PC-3 (cell line): ENCODE measurements at regions not wholly inside any gene's neighbourhood (a gene's known extent, or its start where the extent isn't known, plus 50 kb on each side); places are given as distances from the start of the nearest gene placed in this dataset.

Source experiments
- ATAC-seq: fragments of 200-7000 bp; cut with Tn5 transposase; 2 replicates; pipeline ENCODE4 v1.9.1; 2020; ENCODE audit warnings: mild to moderate bottlenecking, moderate library complexity
- BruUV-seq: library from RNA; stranded (reverse); fragments of 400-500 nt; replicated peaks from 2 replicates; lab custom pipeline; 2021; lab: Mats Ljungman, UMichigan
- CTCF ChIA-PET: fragments of 300-600 bp; sonication (Branson Sonifier 250); formaldehyde crosslinking; loops from one replicate; lab custom pipeline; 2022; ENCODE audit warnings: antibody characterized with exemption; lab: Charles Lee
- POLR2A ChIA-PET: fragments of 300-600 bp; sonication (Branson Sonifier 250); formaldehyde crosslinking; loops from one replicate; lab custom pipeline; 2022; ENCODE audit warnings: antibody characterized with exemption; ENCODE audit not compliant: unreplicated experiment; lab: Charles Lee
- DNase-seq: peaks from one replicate; pipeline ENCODE4 v3.0.0-alpha.2; 2015
- H2AFZ ChIP-seq: fragments of 300-600 bp; sonication (generic); 2 replicates; pipeline ENCODE4 v1.6.0; 2016; ENCODE audit warnings: antibody characterized with exemption, low read length
- H3F3A ChIP-seq: fragments of 300-600 bp; sonication (generic); one replicate; pipeline ENCODE4 v1.6.0; 2017; ENCODE audit warnings: antibody characterized with exemption, low read length, control low read depth, mild to moderate bottlenecking; ENCODE audit not compliant: unreplicated experiment
- H3K27ac ChIP-seq: fragments of 300-600 bp; sonication (generic); 2 replicates; pipeline ENCODE4 v1.5.1; 2016; ENCODE audit warnings: mild to moderate bottlenecking, low read length
- H3K27me3 ChIP-seq: fragments of 300-600 bp; sonication (generic); 2 replicates; pipeline ENCODE4 v1.6.1; 2016; ENCODE audit warnings: low read length, mixed read lengths
- H3K36me3 ChIP-seq: fragments of 300-600 bp; sonication (generic); 2 replicates; pipeline ENCODE4 v1.6.1; 2016; ENCODE audit warnings: low read depth, mixed run types, low read length, mixed read lengths
- H3K4me1 ChIP-seq: fragments of 300-600 bp; sonication (generic); 2 replicates; pipeline ENCODE4 v1.5.1; 2016; ENCODE audit warnings: low read length; ENCODE audit not compliant: insufficient read depth
- H3K4me2 ChIP-seq: fragments of 300-600 bp; sonication (generic); 2 replicates; pipeline ENCODE4 v1.6.0; 2016; ENCODE audit warnings: low read length
- H3K4me3 ChIP-seq: fragments of 300-600 bp; sonication (generic); 2 replicates; pipeline ENCODE4 v1.5.1; 2016; ENCODE audit warnings: mild to moderate bottlenecking, low read length, mixed read lengths
- H3K79me2 ChIP-seq: fragments of 300-600 bp; sonication (generic); 2 replicates; pipeline ENCODE4 v1.6.1; 2017; ENCODE audit warnings: low read length, mixed read lengths
- H3K9ac ChIP-seq: fragments of 300-600 bp; sonication (generic); 2 replicates; pipeline ENCODE4 v1.6.0; 2016; ENCODE audit warnings: mild to moderate bottlenecking, low read length
- H3K9me2 ChIP-seq: fragments of 300-600 bp; sonication (generic); replicated peaks from 2 replicates; pipeline ENCODE4 v1.6.1; 2016; ENCODE audit warnings: mixed run types, low read length, mixed read lengths
- H3K9me3 ChIP-seq: fragments of 300-600 bp; sonication (generic); 2 replicates; pipeline ENCODE4 v1.6.1; 2016; ENCODE audit warnings: low read length, mixed read lengths
- H4K20me1 ChIP-seq: fragments of 300-600 bp; sonication (generic); 2 replicates; pipeline ENCODE4 v1.6.1; 2016; ENCODE audit warnings: low read length, mixed read lengths
- EZH2 ChIP-seq: fragments of 300-600 bp; sonication (generic); IDR thresholded peaks from one replicate; pipeline ENCODE4 v1.6.1; 2017; ENCODE audit warnings: antibody characterized with exemption, mild to moderate bottlenecking, low read length; ENCODE audit not compliant: unreplicated experiment
- EZH2phosphoT487 ChIP-seq: fragments of 300-600 bp; sonication (generic); IDR thresholded peaks from 2 replicates; pipeline ENCODE4 v1.6.1; 2018; ENCODE audit warnings: mild to moderate bottlenecking, antibody characterized with exemption, low read length, borderline replicate concordance
- intact Hi-C: fragments of 100-400 bp; cut with micrococcal nuclease; formaldehyde crosslinking; loops from 2 replicates; pipeline ENCODE4 v1.9.0; 2023
- TF ChIP-seq, protein P1 (sequence below): fragments of 300-600 bp; sonication (generic); conservative IDR thresholded peaks from 2 replicates; pipeline ENCODE4 v1.5.1; 2017; ENCODE audit warnings: antibody characterized with exemption, low read depth, mild to moderate bottlenecking, low read length

DNA sequence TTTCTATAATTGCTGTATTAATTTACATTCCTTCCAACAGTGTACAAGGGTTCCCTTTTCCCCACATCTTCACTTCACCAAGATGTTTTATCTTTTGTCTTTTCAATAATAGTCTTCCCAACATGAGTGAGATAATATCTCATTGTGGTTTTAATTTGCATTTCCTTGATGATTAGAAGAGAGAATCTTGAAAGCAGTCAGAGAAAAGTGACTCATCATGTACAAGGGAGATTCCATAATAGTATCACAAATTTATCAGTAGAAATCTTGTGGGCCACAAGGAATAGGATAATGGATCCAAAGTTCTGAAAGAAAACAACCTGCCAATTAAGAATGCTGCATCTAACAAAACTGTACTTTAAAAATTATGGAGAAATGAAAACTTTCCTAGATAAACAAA, 189.3 kb downstream of the NECTIN3 start:
- DNase-seq: no peak
- no peaks in the 10 kb centered on the region for H3K36me3 ChIP-seq
- intact Hi-C loops: no loop called here
- H3F3A ChIP-seq: no peaks in the 10 kb centered on the region
- no TSS peak for BruUV-seq
- no peaks in the 10 kb centered on the region for H3K27me3 ChIP-seq
- H3K79me2 ChIP-seq: no peaks in the 10 kb centered on the region
- CTCF ChIA-PET: no interaction called here
- no peak for ATAC-seq
- H3K9ac ChIP-seq: no peak overlapping the region
- no peak overlapping the region for H3K4me3 ChIP-seq
- no peaks in the 10 kb centered on the region for H4K20me1 ChIP-seq
- H3K4me1 ChIP-seq: no peaks in the 10 kb centered on the region
- H2AFZ ChIP-seq: no peak overlapping the region
- POLR2A ChIA-PET: no interaction called here
- no peak overlapping the region for H3K27ac ChIP-seq
- TF ChIP-seq, protein P1, sequence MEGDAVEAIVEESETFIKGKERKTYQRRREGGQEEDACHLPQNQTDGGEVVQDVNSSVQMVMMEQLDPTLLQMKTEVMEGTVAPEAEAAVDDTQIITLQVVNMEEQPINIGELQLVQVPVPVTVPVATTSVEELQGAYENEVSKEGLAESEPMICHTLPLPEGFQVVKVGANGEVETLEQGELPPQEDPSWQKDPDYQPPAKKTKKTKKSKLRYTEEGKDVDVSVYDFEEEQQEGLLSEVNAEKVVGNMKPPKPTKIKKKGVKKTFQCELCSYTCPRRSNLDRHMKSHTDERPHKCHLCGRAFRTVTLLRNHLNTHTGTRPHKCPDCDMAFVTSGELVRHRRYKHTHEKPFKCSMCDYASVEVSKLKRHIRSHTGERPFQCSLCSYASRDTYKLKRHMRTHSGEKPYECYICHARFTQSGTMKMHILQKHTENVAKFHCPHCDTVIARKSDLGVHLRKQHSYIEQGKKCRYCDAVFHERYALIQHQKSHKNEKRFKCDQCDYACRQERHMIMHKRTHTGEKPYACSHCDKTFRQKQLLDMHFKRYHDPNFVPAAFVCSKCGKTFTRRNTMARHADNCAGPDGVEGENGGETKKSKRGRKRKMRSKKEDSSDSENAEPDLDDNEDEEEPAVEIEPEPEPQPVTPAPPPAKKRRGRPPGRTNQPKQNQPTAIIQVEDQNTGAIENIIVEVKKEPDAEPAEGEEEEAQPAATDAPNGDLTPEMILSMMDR: no peak
- TF ChIP-seq EZH2phosphoT487 (no peak), EZH2 (no peak)
- no peaks in the 10 kb centered on the region for H3K9me2 ChIP-seq
- H3K4me2 ChIP-seq: no peak overlapping the region
- H3K9me3 ChIP-seq: no peaks in the 10 kb centered on the region

DNA sequence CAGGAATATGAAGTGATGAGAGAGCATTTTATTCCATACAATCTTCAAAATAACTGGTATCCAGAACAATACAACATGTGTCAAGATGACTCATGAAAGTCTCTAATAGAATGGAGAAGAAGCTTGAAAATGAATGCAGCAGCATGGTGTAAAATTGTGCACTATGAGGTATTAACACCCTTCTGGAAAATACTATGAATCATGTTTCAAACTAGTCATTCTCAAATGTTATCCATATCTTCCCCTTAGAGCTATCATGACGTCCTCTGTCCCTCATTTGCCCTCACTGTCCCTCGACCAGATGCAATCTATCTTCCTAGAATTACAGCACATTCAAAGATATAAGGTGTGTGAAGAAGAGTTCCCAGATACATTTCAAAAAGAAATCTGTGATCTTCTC, 198.2 kb downstream of the NECTIN3 start:
- H3K9me3 ChIP-seq: no peaks in the 10 kb centered on the region
- intact Hi-C loops: no loop called here
- H3K4me3 ChIP-seq: no peak overlapping the region
- H3K9me2 ChIP-seq: no peaks in the 10 kb centered on the region
- H3K27me3 ChIP-seq: no peaks in the 10 kb centered on the region
- H3K27ac ChIP-seq: no peak overlapping the region
- no peaks in the 10 kb centered on the region for H4K20me1 ChIP-seq
- H3K4me1 ChIP-seq: no peaks in the 10 kb centered on the region
- H3F3A ChIP-seq: no peaks in the 10 kb centered on the region
- H3K9ac ChIP-seq: no peak overlapping the region
- H3K4me2 ChIP-seq: no peak overlapping the region
- ATAC-seq (no peak), DNase-seq (no peak)
- POLR2A ChIA-PET: no interaction called here
- no peak overlapping the region for H2AFZ ChIP-seq
- no peaks in the 10 kb centered on the region for H3K36me3 ChIP-seq
- no peaks in the 10 kb centered on the region for H3K79me2 ChIP-seq
- TF ChIP-seq, protein P1: no peak
- TF ChIP-seq EZH2 (no peak), EZH2phosphoT487 (no peak)
- CTCF ChIA-PET: no interaction called here
- BruUV-seq: no TSS peak

DNA sequence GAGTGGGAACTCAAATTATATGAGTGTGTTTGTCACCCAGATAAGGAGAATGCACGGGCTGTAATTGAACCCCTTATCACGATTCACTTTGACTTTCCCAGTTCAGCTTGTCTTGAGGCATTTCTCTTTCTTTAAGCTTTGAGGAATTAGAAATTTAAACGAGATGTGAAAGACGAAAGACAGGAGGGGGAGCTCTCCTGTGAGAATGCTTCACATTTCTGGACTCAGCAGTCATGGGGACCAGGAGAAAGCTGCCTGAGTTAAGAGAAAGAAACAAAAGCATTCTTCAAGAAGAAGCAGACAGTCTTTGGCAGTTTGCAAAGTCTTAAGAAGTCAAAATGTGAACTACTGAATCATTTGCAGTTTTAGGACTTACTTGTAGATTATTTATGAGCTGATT, 205.6 kb downstream of the NECTIN3 start:
- no peaks in the 10 kb centered on the region for H3K27me3 ChIP-seq
- H3K36me3 ChIP-seq: no peaks in the 10 kb centered on the region
- ATAC-seq (peak; percentile 37; the same call in 1 of the 2 replicates), DNase-seq (peak; percentile 37)
- no peaks in the 10 kb centered on the region for H3K79me2 ChIP-seq
- H3K9me3 ChIP-seq: no peaks in the 10 kb centered on the region
- BruUV-seq: no TSS peak
- no peak overlapping the region for H3K4me2 ChIP-seq
- intact Hi-C loops: loop anchor here (1.0 kb wide), 2 partner anchors 61 to 262 kb away; no protein-coding TSS in a partner anchor
- H3K9ac ChIP-seq: no peak overlapping the region
- H4K20me1 ChIP-seq: no peaks in the 10 kb centered on the region
- TF ChIP-seq, protein P1: peak; percentile 51; the same call in 1 of the 2 replicates
- TF ChIP-seq EZH2phosphoT487 (no peak), EZH2 (no peak)
- POLR2A ChIA-PET: interaction anchor here (0.6 kb wide), 1 partner anchor 197 kb away, joined by 6 read pairs; no protein-coding TSS in a partner anchor
- no peaks in the 10 kb centered on the region for H3F3A ChIP-seq
- no peak overlapping the region for H2AFZ ChIP-seq
- H3K27ac ChIP-seq: no peak overlapping the region
- H3K4me3 ChIP-seq: no peak overlapping the region
- no peaks in the 10 kb centered on the region for H3K4me1 ChIP-seq
- CTCF ChIA-PET: interaction anchor here (1.6 kb wide), 1 partner anchor 262 kb away, joined by 9 read pairs; no protein-coding TSS in a partner anchor
- no peaks in the 10 kb centered on the region for H3K9me2 ChIP-seq
